HEK293 (cell line): ENCODE measurements at regions not wholly inside any gene's neighbourhood (a gene's known extent, or its start where the extent isn't known, plus 50 kb on each side); places are given as distances from the start of the nearest gene placed in this dataset.

Source experiments
- CTCF ChIA-PET: fragments of 350-600 bp; formaldehyde crosslinking; extraction: SDS; loops from one replicate; lab custom pipeline; 2021; ENCODE audit warnings: antibody characterized with exemption; lab: Yijun Ruan, JAX
- POLR2A ChIA-PET: fragments of 300-600 bp; formaldehyde crosslinking; extraction: SDS; loops from one replicate; lab custom pipeline; 2020; ENCODE audit warnings: antibody characterized with exemption, inconsistent platforms; lab: Yijun Ruan, JAX
- H3K27ac ChIP-seq: fragments of 200-500 bp; sonication (Bioruptor generic); 2 replicates; pipeline ENCODE4 v1.5.1; 2014; ENCODE audit warnings: low read depth, low read length, control low read depth, inconsistent platforms; ENCODE audit errors: extremely low read depth
- H3K36me3 ChIP-seq, 2 experiments: fragments of 200-500 bp in 1 of 2; sonication (Bioruptor generic) in 1 of 2; 1 replicate in 1 of 2; 2 replicates in 1 of 2; pipeline ENCODE4 v1.5.1; 2014 to 2017; ENCODE audit warnings: inconsistent platforms in 2 of 2, low read length in 2 of 2; ENCODE audit not compliant: control insufficient read depth in 2 of 2, insufficient read depth in 1 of 2
- H3K4me1 ChIP-seq: fragments of 200-500 bp; sonication (Bioruptor generic); 2 replicates; pipeline ENCODE4 v1.5.1; 2014; ENCODE audit warnings: mild to moderate bottlenecking, low read length, inconsistent platforms; ENCODE audit not compliant: control insufficient read depth, insufficient read depth
- H3K4me3 ChIP-seq: 2 replicates; pipeline ENCODE4 v1.5.1; 2011; ENCODE audit warnings: low read depth, mild to moderate bottlenecking, control low read depth, low read length, moderate library complexity
- H3K9me3 ChIP-seq: fragments of 200-500 bp; sonication (Bioruptor generic); 2 replicates; pipeline ENCODE4 v1.5.1; 2014; ENCODE audit warnings: low read depth, low read length, inconsistent platforms; ENCODE audit not compliant: control insufficient read depth, insufficient read depth
- GLI2 ChIP-seq: fragments of 450-650 bp; formaldehyde crosslinking; IDR thresholded peaks from 2 replicates; pipeline ENCODE4; 2017; ENCODE audit warnings: missing biosample characterization, missing genetic modification characterization, low read depth, borderline replicate concordance
- GLI4 ChIP-seq: fragments of 450-650 bp; formaldehyde crosslinking; IDR thresholded peaks from 2 replicates; pipeline ENCODE4 v1.5.1; 2016; ENCODE audit warnings: missing biosample characterization, missing genetic modification characterization
- GLIS2 ChIP-seq: fragments of 450-650 bp; formaldehyde crosslinking; IDR thresholded peaks from 2 replicates; pipeline ENCODE4 v1.5.1; 2016; ENCODE audit warnings: missing biosample characterization, missing genetic modification characterization
- KLF17 ChIP-seq: fragments of 450-650 bp; formaldehyde crosslinking; IDR thresholded peaks from 2 replicates; pipeline ENCODE4 v1.5.1; 2016; ENCODE audit warnings: missing biosample characterization, missing genetic modification characterization
- PRDM1 ChIP-seq: fragments of 450-650 bp; formaldehyde crosslinking; IDR thresholded peaks from 2 replicates; pipeline ENCODE4; 2016; ENCODE audit warnings: missing biosample characterization, missing genetic modification characterization
- PRDM4 ChIP-seq: fragments of 450-650 bp; formaldehyde crosslinking; IDR thresholded peaks from 2 replicates; pipeline ENCODE4 v1.5.1; 2017; ENCODE audit warnings: missing biosample characterization, missing genetic modification characterization
- RBAK ChIP-seq: fragments of 450-650 bp; formaldehyde crosslinking; IDR thresholded peaks from 2 replicates; pipeline ENCODE4 v1.5.1; 2016; ENCODE audit warnings: missing biosample characterization, missing genetic modification characterization
- ZBTB10 ChIP-seq: fragments of 450-650 bp; formaldehyde crosslinking; IDR thresholded peaks from 2 replicates; pipeline ENCODE4 v1.5.1; 2016; ENCODE audit warnings: missing biosample characterization, missing genetic modification characterization
- ZBTB21 ChIP-seq: fragments of 450-650 bp; formaldehyde crosslinking; IDR thresholded peaks from 2 replicates; pipeline ENCODE4 v1.5.1; 2017; ENCODE audit warnings: missing biosample characterization, missing genetic modification characterization
- ZFP37 ChIP-seq: fragments of 450-650 bp; formaldehyde crosslinking; IDR thresholded peaks from 2 replicates; pipeline ENCODE4 v1.5.1; 2016; ENCODE audit warnings: missing biosample characterization, missing genetic modification characterization
- ZFP41 ChIP-seq: fragments of 450-650 bp; formaldehyde crosslinking; IDR thresholded peaks from 2 replicates; pipeline ENCODE4 v1.5.1; 2016; ENCODE audit warnings: missing biosample characterization, missing genetic modification characterization, borderline replicate concordance
- ZIC2 ChIP-seq: fragments of 450-650 bp; formaldehyde crosslinking; IDR thresholded peaks from 2 replicates; pipeline ENCODE4 v1.5.1; 2016; ENCODE audit warnings: missing biosample characterization, missing genetic modification characterization
- ZNF10 ChIP-seq: fragments of 450-650 bp; formaldehyde crosslinking; IDR thresholded peaks from 2 replicates; pipeline ENCODE4 v1.5.1; 2017; ENCODE audit warnings: missing biosample characterization, missing genetic modification characterization
- ZNF214 ChIP-seq: fragments of 450-650 bp; formaldehyde crosslinking; IDR thresholded peaks from 2 replicates; pipeline ENCODE4 v1.5.1; 2017; ENCODE audit warnings: missing biosample characterization, mild to moderate bottlenecking, missing genetic modification characterization, borderline replicate concordance
- ZNF266 ChIP-seq: fragments of 450-650 bp; formaldehyde crosslinking; IDR thresholded peaks from 2 replicates; pipeline ENCODE4 v1.5.1; 2016; ENCODE audit warnings: missing biosample characterization, missing genetic modification characterization, low read depth
- ZNF280D ChIP-seq: fragments of 450-650 bp; formaldehyde crosslinking; IDR thresholded peaks from 2 replicates; pipeline ENCODE4 v1.5.1; 2016; ENCODE audit warnings: missing biosample characterization, missing genetic modification characterization
- ZNF324 ChIP-seq: fragments of 450-650 bp; formaldehyde crosslinking; IDR thresholded peaks from 2 replicates; pipeline ENCODE4 v1.5.1; 2016; ENCODE audit warnings: missing biosample characterization, missing genetic modification characterization
- ZNF433 ChIP-seq: fragments of 450-650 bp; formaldehyde crosslinking; IDR thresholded peaks from 2 replicates; pipeline ENCODE4 v1.5.1; 2016; ENCODE audit warnings: missing biosample characterization, missing genetic modification characterization, low read depth
- ZNF544 ChIP-seq: fragments of 450-650 bp; formaldehyde crosslinking; IDR thresholded peaks from 2 replicates; pipeline ENCODE4 v1.5.0; 2017; ENCODE audit warnings: missing biosample characterization, missing genetic modification characterization
- ZNF560 ChIP-seq: fragments of 450-650 bp; formaldehyde crosslinking; IDR thresholded peaks from 2 replicates; pipeline ENCODE4 v1.5.1; 2017; ENCODE audit warnings: missing biosample characterization, missing genetic modification characterization, borderline replicate concordance
- ZNF623 ChIP-seq: fragments of 450-650 bp; formaldehyde crosslinking; IDR thresholded peaks from 2 replicates; pipeline ENCODE4 v1.5.1; 2016; ENCODE audit warnings: missing biosample characterization, missing genetic modification characterization

GRCh38 chr5:144941004-144941403, 770.3 kb downstream of the KCTD16 start:
- CTCF ChIA-PET: no interaction called here
- TF ChIP-seq GLI4 (tag by site-specific recombination): no peak
- TF ChIP-seq GLI2 (tag by site-specific recombination): no peak
- no peak for TF ChIP-seq ZNF266 (tag by site-specific recombination)
- no peak for TF ChIP-seq ZIC2
- TF ChIP-seq ZNF544: no peak
- POLR2A ChIA-PET: no interaction called here

DNA sequence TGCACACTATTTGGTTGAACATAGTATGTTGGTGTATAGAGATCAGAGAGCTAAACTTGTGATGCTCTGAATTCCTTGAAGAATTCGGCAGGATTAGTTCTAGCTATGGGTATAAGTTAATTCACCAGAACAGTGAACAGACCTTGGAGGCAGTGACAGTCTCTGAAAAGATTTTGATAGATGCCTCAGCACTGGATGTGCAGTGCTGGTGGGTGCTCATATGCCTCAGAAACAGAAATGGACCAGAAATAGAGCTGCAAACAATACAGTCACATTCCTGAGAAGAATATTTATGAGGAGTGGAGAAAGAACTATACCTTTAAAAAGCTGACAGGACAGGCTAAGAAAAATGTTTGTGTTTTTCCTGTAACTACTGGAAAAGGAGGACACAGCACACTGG, 747.7 kb downstream of the KCTD16 start:
- POLR2A ChIA-PET: no interaction called here
- H3K27ac ChIP-seq: no peak overlapping the region
- CTCF ChIA-PET: interaction anchor here (0.6 kb wide), 1 partner anchor 8 kb away, joined by 7 read pairs; no protein-coding TSS in a partner anchor

More at GRCh38 chr5:144941004-144941403, 770.3 kb downstream of the KCTD16 start:
- Histone ChIP-seq H3K4me3 (no peak overlapping the region), H3K4me1 (no peaks in the 10 kb centered on the region), H3K9me3 (no peaks in the 10 kb centered on the region), H3K36me3 (no peaks in the 10 kb centered on the region), H3K27ac (no peak overlapping the region)

DNA sequence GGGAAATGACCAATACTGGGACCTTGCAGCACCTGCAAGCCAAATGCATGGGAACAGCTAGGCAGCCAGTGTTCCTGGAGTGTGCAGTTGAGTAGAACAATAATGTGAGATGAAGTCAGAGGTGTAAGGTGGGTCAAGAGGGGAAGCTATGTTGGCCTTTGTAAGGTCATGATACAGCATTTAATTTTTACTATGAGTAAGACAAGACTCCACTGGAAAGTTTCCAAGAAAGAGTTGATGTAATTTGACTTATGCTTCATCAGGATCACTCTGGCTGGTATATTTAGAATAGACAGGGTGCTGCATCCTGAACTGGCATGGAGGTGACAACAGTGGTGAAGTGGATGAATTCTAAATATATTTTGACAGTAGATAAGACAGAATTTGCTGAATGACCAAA, 744.8 kb downstream of the KCTD16 start:
- no peak overlapping the region for H3K27ac ChIP-seq
- ChIA-PET POLR2A (no interaction called here), CTCF (no interaction called here)
- H3K36me3 ChIP-seq: no peaks in the 10 kb centered on the region
- H3K4me3 ChIP-seq: no peak overlapping the region
- H3K9me3 ChIP-seq: no peaks in the 10 kb centered on the region
- H3K4me1 ChIP-seq: no peaks in the 10 kb centered on the region
- no peak for TF ChIP-seq ZNF214
- TF ChIP-seq ZNF324: no peak
- TF ChIP-seq KLF17 (tag by site-specific recombination): no peak
- no peak for TF ChIP-seq PRDM1 (tag by site-specific recombination)
- TF ChIP-seq ZBTB10 (tag by site-specific recombination): no peak
- TF ChIP-seq ZNF433 (tag by site-specific recombination): no peak

More for the DNA sequence above, 747.7 kb downstream of the KCTD16 start:
- Histone ChIP-seq H3K4me1 (no peaks in the 10 kb centered on the region), H3K36me3 (no peaks in the 10 kb centered on the region), H3K4me3 (no peak overlapping the region), H3K9me3 (no peaks in the 10 kb centered on the region)
- TF ChIP-seq ZNF280D (tag by site-specific recombination) (no peak), ZFP37 (no peak), ZBTB21 (no peak), ZFP41 (no peak), ZNF623 (tag by site-specific recombination) (no peak), ZNF560 (tag by site-specific recombination) (no peak), ZNF10 (no peak), RBAK (tag by site-specific recombination) (no peak), PRDM4 (tag by site-specific recombination) (no peak), GLIS2 (tag by site-specific recombination) (no peak)
